GM21360 (cell line): ENCODE measurements at regions not wholly inside any gene's neighbourhood (a gene's known extent, or its start where the extent isn't known, plus 50 kb on each side); places are given as distances from the start of the nearest gene placed in this dataset.
"Not testable (repeated sequence)": the region's sequence is repeated elsewhere in the genome, so short reads cannot be mapped to it uniquely, and the experiment has no call there.

Source experiments
- ATAC-seq: cut with Tn5 transposase; IDR thresholded peaks from one replicate; pipeline ENCODE4 v1.9.1; 2021; ENCODE audit warnings: mild to moderate bottlenecking, moderate library complexity; ENCODE audit not compliant: unreplicated experiment

DNA sequence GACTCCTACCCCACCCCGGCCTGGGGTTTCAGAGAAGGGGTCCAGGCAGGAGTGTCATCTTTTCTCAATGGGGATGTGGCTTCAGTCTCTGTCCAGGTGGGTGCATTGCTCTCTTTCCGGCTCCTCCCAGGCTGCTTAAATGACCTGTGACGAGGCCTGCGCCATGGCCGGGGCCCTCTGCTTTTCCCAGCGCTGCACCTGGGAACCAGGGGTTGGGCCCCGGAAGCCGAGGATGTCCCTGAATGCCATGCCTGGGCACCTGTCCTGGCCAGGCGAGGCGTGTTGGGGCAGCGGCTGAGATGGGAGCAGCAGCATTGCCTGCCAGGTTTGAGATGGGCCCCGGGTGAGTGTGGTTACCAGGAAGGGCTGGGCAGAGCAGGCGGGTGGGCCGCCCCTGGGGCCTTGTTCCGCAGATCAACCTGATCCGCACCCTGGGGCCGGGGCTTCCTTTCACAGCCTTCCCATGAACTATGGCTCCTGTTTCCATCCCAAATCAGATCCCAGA lies 147.4 kb downstream of the SEC14L1 start:
- ATAC-seq = no peak

DNA sequence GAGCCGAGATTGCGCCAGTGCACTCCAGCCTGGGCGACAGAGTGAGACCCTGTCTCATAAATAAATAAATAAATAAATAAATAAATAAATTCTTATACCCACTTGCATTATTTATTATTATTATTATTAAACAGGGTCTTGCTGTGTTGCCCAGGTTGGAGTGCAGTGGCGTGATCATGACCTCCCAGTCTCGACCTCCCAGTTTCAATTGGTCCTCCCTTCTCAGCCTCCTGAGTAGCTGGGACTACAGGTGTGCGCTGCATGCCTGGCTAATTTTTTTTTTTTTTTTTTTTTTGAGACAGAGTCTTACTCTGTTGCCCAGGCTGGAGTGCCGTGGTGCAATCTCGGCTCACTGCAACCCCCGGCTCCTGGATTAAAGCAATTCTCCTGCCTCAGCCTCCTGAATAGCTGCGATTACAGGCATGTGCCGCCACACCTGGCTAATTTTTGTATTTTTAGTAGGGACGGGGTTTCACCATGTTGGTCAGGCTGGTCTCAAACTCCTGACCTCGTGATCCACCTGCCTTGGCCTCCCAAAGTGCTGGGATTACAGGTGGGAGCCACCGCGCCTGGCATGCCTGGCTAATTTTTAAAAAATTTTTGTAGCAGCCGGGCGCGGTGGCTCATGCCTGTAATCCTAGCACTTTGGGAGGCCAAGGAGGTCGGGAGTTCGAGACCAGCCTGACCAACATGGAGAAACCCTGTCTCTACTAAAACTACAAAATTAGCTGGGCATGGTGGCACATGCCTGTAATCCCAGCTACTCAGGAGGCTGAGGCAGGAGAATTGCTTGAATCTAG lies 150.2 kb downstream of the SEC14L1 start:
- not testable (repeated sequence) for ATAC-seq

GRCh38 chr17:77291591-77292386 lies 151.0 kb downstream of the SEC14L1 start:
- no peak for ATAC-seq

- no peak for ATAC-seq
These were observed 154.0 kb downstream of the SEC14L1 start for GRCh38 chr17:77294761-77295160.

GRCh38 chr17:77295241-77295853 lies 154.6 kb downstream of the SEC14L1 start:
- ATAC-seq = no peak

GRCh38 chr17:77296769-77297409 lies 156.1 kb downstream of the SEC14L1 start:
- ATAC-seq = no peak

GRCh38 chr17:77297693-77298666 lies 157.2 kb downstream of the SEC14L1 start:
- ATAC-seq = no peak

DNA sequence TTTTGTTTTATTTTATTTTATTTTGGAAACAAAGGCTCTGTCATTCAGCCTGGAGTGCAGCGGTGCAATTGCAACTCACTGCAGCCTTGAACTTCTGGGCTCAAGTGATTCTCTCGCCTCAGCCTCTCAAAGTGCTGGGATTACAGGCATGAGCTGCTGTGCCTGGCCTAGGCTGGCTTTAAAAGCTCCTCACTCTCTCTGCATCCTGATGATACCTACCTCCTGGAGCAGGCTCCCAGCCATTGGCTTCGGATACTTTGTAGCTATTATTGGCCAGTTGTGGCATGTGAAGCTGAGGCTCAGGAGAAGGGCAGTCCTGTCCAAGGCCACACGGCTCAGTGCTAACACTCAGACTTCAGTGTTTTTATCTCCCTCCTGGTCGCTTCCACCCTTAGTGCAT lies 158.0 kb downstream of the SEC14L1 start:
- ATAC-seq = no peak

GRCh38 chr17:77299256-77300015 lies 158.7 kb downstream of the SEC14L1 start:
- ATAC-seq = no peak

DNA sequence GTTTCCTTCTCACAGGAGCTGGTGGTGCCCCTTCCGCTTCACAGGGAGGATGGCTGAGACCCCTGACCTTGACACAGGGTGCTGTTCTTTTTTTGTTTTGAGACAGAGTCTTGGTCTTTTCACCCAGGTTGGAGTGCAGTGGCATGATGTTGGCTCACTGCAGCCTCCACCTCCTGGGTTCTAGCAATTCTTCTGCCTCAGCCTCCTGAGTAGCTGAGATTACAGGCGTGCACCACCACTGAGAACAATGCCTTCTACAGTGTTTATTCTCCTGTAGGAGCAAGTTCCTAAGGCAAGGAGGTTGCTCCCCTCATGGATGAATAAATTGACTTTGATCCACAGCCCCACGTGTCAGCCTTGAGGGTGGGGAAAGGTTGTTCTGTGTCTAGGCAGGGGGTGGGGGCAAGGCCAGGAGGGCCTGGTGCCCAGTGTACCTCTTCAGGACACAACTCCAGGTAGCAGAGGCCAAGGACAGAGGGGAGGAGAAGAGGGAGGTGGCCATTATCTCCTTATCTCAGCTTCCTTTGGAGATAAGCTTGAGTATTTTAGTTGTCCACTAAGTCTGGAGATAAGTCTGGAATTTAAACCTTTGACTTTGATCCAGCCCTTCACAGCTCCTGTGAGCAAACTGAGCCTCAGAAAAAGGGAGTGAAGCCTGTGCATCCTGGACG lies 159.4 kb downstream of the SEC14L1 start:
- no peak for ATAC-seq

- no peak for ATAC-seq
These were observed 161.0 kb downstream of the SEC14L1 start for GRCh38 chr17:77301694-77302266.

GRCh38 chr17:77302682-77303081 lies 161.9 kb downstream of the SEC14L1 start:
- ATAC-seq = no peak

DNA sequence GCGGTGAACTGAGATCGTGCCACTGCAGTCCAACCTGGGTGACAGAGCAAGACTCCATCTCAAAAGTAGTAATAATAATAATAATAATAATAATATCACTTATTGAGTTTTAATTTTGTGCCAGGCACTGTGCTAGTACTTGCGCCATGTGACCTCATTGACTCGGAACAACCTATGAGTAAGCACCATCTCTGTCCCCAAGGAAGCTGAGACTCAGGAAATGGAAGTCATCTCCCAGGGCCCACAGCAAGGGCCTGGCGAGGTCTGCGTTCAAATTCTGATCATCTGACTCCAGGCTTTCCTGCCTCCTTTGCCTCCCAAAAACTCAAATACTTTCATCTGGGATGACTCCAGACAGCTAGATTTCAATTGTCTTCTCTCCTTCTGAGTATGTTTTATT lies 162.9 kb downstream of the SEC14L1 start:
- ATAC-seq = no peak

- no peak for ATAC-seq
These were observed 163.4 kb downstream of the SEC14L1 start for GRCh38 chr17:77304051-77304745.

- no peak for ATAC-seq
These were observed 164.1 kb downstream of the SEC14L1 start for GRCh38 chr17:77304746-77305473.

DNA sequence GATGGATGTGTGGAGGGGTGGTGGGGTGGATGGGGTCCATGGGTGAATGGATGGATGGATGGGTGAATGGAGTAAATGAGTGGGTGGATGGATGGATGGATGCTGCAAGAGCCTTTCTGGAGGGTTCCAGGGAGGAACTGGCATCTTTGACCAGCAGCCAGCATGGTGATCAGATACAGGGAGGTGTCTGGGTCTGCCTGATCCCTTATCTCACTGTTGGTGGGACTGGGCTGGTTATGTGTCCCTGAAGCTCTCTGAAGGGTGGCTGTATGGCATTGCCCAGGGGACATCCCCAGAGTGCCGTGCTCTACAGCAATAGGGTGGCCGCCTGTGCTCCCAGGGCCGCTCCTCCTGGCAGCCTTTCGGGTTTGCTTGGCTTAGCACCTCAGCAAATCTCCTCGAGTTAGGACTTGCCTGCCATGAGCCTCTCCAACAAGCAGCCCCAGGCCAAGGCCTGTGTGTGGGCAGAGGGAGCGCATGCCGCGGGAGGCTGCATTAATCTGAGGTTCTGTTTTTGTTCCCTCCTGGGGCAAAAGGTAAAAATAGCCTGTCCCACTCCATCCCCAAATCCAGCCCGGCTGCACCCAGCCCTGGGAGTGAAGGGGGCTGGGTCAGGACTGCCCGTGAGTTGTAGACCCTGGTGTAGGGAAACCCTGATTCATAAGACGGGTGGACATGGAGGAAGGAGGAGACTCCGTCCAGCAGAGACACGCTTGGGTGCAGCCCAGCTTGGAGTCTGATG lies 165.4 kb downstream of the SEC14L1 start:
- no peak for ATAC-seq
